Omental fat pad (tissue), 3 donors: ENCODE measurements at regions not wholly inside any gene's neighbourhood (a gene's known extent, or its start where the extent isn't known, plus 50 kb on each side); places are given as distances from the start of the nearest gene placed in this dataset.

Source experiments
- ATAC-seq: fragments of 150-250 bp; one replicate; pipeline ENCODE4 v1.9.1; 2016; ENCODE audit warnings: mild to moderate bottlenecking, moderate library complexity; ENCODE audit not compliant: low FRiP score
- DNase-seq: peaks from one replicate; pipeline ENCODE4 v3.0.0-alpha.2; 2019; ENCODE audit warnings: low spot score
- TF ChIP-seq, protein P1 (sequence below), 3 donors: fragments of 450-650 bp; IDR thresholded peaks; one replicate each; pipeline ENCODE4 v1.5.1; 2016 to 2017; ENCODE audit warnings: antibody characterized with exemption in 3 of 3, mild to moderate bottlenecking in 3 of 3, moderate library complexity in 2 of 3

DNA sequence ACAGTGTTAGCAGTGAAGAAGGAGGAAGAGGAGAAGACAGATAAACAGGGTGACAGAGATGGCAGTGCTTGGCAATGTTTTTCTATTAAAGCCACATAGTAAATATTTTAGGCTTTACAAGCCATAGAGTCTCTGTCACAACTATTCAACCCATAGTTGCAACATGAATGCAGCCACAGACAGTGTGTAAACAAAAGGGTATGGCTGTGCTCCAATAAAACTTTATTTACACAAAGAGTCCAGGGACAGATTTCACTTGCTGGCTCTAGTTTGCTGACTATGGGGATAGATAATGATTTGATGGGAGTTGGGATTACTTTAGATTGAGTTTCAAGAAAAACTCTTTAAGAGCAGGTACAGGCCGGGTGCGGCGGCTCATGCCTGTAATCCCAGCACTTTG is 224.8 kb upstream of the SEMA6A start:
- ATAC-seq: no peak
- TF ChIP-seq, protein P1, sequence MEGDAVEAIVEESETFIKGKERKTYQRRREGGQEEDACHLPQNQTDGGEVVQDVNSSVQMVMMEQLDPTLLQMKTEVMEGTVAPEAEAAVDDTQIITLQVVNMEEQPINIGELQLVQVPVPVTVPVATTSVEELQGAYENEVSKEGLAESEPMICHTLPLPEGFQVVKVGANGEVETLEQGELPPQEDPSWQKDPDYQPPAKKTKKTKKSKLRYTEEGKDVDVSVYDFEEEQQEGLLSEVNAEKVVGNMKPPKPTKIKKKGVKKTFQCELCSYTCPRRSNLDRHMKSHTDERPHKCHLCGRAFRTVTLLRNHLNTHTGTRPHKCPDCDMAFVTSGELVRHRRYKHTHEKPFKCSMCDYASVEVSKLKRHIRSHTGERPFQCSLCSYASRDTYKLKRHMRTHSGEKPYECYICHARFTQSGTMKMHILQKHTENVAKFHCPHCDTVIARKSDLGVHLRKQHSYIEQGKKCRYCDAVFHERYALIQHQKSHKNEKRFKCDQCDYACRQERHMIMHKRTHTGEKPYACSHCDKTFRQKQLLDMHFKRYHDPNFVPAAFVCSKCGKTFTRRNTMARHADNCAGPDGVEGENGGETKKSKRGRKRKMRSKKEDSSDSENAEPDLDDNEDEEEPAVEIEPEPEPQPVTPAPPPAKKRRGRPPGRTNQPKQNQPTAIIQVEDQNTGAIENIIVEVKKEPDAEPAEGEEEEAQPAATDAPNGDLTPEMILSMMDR (IDR thresholded peaks at IDR 0.05): no peak
- no peak for DNase-seq

DNA sequence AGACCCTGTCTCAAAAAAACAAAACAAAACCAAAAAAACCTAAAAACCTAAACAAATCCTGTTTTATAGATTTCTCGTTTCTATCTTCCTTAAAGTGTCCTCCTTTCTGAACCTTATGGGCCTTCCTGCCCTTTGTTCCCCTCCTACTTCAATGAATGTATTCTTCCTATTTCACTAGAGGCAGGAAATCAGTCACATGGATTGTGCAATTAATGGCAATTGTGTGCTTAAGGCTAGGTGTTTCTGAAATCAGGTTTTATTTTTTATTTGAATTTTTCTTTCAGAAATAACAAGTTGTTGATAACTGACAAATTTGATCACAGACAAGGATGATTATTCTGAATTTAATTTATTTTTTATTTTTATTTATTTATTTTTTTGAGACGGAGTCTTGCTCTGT is 220.6 kb upstream of the SEMA6A start:
- ATAC-seq (no peak), DNase-seq (no peak)
- TF ChIP-seq, protein P1 (IDR thresholded peaks at IDR 0.05): no peak

DNA sequence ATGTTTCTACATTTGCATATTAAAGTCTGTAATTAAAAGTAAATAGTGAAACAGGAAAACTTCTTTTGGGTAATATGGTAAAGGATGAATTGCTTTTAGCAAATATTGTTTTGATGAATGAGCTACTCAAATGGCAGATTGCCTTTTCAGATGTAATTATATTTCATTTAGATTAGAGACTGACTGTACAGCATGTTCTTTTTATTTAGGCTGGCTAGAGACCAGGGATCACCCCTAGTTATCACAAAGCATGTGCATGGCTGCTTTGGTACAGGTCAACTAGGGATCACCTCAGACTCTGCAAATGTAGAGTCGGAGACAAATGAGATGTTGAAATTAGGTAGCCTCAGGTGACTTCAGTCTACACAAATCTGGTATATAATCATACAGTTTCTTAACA is 214.9 kb upstream of the SEMA6A start:
- no peak for DNase-seq
- ATAC-seq: no peak
- TF ChIP-seq, protein P1 (IDR thresholded peaks at IDR 0.05): no peak

DNA sequence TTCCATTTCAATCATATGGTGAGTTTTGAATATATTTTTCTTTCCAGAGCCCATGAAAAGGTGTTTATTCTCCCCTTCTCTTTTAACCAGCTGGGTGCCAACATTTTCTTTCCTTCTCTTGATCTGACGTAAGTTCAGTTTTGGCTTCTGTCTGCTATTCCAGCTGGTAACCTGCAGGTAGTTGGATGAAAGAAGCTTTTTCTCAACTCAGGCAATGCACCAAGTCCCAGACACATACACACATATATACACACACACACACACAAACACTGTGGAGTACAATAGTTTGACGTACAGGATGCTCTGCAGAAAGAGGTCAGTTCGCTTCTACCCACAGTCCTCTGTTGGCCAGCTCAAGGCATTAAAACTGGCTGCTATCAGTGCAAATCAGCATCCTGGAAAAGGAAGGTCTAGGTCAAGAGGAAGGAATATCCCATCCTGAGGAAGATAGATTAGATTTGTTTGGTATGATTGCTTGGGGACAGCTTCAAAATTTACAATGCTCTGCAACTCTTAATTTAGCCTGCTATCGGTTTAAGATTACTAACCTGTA is 214.3 kb upstream of the SEMA6A start:
- TF ChIP-seq, protein P1 (IDR thresholded peaks at IDR 0.05): no peak
- DNase-seq (no peak), ATAC-seq (no peak)

DNA sequence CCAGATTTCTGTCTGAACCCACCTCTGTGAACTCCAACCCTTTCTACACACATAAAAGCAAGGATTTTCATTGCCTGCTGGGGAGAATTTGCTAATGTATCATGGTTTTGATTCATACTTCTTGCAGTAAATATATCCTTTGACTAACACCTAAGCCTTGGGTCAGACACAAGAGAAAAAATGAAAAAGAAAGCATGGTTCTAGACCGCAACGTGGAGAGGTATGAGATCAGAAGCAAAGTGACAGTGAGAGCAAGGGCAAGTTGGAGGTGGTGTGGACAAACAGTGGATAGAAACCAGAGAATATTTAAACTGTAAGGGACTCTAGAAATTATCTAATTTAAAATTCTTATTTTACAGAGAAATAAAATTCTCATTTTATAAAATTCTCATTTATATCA is 212.9 kb upstream of the SEMA6A start:
- ATAC-seq: no peak

DNA sequence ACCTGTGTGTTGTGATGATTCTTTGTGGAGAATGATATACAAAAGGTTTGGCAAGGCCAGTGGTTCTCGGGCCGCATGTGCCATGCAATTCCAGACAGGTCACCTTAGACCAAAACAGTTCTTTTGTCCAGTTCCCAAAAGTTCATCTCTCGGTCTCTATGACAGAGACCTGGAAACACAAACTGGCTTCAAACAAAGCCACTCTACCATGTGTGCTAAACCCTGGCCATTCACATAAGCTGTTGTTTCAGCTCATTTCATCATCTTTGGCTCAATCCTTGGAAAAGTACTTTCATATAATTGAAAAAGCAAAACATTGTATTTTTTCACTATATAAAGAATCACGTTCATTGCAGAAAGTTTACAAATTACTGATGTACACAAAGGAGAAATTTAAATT is 210.5 kb upstream of the SEMA6A start:
- DNase-seq (no peak), ATAC-seq (no peak)
- TF ChIP-seq, protein P1 (IDR thresholded peaks at IDR 0.05): no peak

More for the DNA sequence above, 212.9 kb upstream of the SEMA6A start:
- no peak for DNase-seq
- TF ChIP-seq, protein P1 (IDR thresholded peaks at IDR 0.05): no peak

DNA sequence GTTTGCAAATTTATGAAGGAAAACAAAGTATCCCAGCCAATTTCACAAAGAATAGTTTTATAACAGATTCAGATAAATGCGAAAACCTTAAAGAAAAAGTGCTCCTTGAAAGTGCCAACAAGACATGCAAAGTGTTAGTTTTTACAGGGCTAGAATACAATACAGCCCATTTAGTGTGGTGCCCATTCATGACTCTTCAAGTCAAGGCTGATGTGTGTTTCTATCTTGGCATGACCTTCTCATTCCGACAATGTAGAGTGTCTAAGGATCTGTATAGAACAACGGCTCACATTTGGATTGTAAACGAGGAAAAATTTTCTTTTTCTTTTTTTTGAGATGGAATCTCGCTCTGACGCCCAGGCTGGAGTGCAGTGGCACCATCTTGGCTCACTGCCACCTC is 205.2 kb upstream of the SEMA6A start:
- DNase-seq (no peak), ATAC-seq (no peak)
- TF ChIP-seq, protein P1 (IDR thresholded peaks at IDR 0.05): no peak
